Activated CD4-positive, alpha-beta T cell treated with anti-CD3 and anti-CD28 coated beads, Interleukin-2, amount 50 U/mL, for 16 hours (primary cell): ENCODE measurements at regions not wholly inside any gene's neighbourhood (a gene's known extent, or its start where the extent isn't known, plus 50 kb on each side); places are given as distances from the start of the nearest gene placed in this dataset.

ENCODE experiments used
- DNase-seq: peaks from one replicate; pipeline ENCODE4 v3.0.0-alpha.2; 2020

DNA sequence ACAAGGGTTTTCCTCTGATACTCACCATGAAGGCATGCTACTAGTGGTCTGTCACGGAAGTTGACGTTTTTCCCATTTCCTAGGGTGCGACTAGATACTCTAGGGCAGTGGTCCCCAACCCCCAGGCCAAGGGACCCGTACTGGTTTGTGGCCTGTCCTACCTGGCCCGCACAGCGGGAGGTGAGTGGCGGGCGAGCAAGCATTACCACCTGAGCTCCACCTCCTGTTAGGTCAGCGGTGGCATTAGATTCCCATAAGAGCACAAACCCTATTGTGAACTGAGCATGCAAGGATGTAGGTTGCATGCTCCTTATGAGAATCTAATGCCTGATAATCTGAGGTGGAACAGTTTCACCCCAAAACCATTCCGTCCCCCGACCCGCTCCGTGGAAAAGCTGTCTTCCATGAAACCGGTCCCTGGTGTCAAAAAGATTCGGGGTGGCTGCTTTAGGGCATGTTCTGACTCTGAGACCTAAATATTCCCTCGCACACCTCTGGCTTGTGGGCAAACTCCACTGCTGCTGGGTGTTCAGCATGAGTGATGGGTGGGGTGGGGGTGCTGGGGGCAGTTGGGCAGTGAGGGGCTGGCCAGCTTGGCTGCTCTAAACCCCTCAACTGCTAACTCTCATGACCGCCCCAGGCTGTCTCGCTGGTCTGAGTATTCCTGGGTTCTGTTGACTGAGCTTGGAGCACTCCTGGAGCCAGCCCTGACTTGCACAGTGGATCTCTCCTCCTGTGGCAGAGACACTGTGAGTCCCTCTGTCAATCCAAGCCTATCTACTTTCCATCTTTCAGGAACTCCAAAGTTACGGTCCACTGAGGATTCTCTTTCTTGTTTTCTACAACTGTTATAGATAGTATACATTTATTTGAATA lies 78.3 kb upstream of the NEK6 start:
- no peak for DNase-seq

- DNase-seq, result no peak
Observed at GRCh38 chr9:124180557-124180956, 77.2 kb upstream of the NEK6 start.

DNA sequence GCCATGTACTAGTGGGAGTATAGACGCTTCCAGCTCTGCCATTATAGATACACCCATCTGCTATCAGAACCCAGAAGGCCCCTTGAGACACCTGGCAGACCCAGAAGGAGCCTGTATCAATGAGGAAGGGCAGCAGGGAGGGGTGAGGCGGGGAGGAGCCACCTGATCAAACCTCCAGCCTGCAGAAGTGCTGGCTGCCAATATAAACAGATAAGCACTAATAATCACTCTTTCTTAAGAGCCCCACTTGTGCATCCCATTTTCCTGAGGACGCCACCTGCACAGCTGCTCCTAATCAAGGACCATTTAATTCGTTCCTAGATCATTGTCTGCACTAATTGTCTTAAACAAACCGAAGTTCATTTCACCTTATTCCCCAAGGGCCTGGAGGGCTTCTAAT lies 75.0 kb upstream of the NEK6 start:
- DNase-seq, result no peak

- no peak for DNase-seq
Observed at GRCh38 chr9:124183772-124184171, 74.0 kb upstream of the NEK6 start.

GRCh38 chr9:124185413-124185812 lies 72.3 kb upstream of the NEK6 start:
- DNase-seq, result no peak

DNA sequence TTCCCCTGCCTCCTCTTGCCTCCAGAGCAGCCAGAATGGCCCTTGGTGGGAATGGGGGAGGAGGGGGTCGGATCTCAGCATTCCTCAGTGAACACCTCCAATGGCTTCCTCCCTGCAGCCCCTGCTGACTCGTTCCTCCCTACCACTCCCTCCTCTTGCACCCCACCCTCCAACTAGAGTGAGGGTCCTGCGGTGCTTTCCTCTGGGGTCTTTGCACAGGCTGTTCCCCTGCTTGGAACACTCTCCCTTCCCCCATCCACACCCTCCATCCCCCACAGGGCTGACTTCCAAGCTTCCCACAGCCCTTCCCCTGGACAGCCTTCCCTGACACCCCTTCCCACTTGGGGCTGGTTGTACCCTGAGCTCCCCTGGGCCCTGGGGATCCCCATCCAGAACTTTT lies 70.4 kb upstream of the NEK6 start:
- DNase-seq, result no peak

- no peak for DNase-seq
Observed at GRCh38 chr9:124188331-124189110, 69.2 kb upstream of the NEK6 start.

GRCh38 chr9:124190761-124191160 lies 67.0 kb upstream of the NEK6 start:
- DNase-seq, result no peak

GRCh38 chr9:124191691-124192395 lies 65.9 kb upstream of the NEK6 start:
- DNase-seq, result no peak

DNA sequence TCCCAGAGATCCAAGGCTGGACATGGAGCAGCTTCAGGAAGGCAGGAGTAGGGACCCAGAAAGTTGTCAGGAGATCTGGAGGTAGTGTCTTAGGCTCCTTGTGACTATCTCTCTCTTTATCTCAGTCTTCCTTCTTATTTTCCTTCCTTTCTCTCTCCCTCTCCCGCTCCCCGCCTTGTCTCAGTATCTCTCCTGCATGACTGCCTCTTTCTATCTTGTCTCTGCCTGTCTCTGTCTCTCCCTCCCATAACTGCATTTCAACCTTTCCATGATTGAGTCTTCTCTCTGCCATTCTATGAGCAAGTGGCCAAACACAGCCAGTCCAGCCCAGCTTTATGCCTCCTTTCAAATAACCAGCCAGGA lies 61.0 kb upstream of the NEK6 start:
- no peak for DNase-seq

DNA sequence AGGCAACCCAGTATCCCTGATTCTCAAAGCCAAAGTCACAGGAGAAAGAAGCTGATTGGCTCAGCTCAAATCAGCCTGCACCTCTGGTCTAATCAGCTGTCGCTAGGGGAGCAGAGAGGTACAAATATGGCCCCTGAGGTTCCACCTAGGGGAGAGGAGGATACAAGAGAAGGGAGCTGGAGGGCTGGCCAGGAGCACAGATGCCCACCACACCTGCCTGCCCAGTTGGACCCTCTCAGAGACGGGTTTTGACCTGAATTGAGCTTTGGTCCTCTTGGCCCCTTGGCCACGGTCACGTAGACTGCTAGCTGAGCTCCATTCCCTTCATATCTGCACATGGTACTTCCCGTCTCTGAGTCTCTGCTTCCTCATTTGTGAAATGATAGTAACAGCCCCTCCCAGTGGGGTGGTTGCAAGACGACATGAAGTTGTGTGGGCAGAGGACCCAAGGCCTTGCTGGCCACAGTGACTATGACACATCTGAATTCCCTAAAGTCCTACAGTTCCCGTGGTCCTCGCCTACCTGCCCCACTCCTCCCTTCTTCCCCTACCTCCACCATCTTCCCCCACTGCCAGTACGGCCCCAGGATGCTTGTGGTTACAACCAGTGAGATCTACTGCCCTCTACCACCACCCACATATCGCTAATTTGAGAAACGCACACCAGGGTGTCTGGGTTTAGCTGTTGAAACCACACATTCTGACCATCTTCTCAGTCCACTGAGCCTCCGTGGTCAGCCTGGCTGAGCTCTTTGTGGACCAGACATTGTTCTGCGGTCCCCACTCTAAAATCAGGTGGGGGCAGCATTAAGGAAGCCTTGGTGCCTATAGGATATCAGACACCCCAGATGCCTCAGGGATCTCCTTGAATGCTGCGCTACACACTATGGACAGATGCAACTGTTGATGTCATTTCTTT lies 60.3 kb upstream of the NEK6 start:
- DNase-seq, result no peak

DNA sequence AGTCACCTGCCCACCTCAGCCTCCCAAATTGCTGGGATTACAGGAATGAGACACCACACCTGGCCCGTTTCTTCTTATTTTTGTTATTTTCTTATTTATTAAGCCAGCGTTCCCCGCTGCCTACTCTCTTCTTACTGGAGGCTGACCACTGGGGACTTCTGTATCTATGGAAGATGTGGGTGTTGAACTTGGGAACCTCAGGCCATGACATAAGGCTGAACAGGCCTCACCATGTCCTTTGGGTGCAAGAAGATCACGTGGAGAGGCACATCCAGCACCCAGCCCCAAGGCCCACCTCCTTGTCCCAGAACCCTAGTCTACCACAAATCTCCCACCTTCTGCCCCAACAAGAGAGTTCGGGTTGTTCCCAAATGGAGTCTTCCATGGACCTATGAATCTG lies 59.4 kb upstream of the NEK6 start:
- no peak for DNase-seq

GRCh38 chr9:124198948-124199347 lies 58.8 kb upstream of the NEK6 start:
- DNase-seq, result no peak

GRCh38 chr9:124199474-124199873 lies 58.3 kb upstream of the NEK6 start:
- no peak for DNase-seq

- peak; percentile 96 for DNase-seq
Observed at GRCh38 chr9:124202447-124202971, 55.2 kb upstream of the NEK6 start.

- DNase-seq, result no peak
Observed at GRCh38 chr9:124205686-124206352, 51.9 kb upstream of the NEK6 start.

DNA sequence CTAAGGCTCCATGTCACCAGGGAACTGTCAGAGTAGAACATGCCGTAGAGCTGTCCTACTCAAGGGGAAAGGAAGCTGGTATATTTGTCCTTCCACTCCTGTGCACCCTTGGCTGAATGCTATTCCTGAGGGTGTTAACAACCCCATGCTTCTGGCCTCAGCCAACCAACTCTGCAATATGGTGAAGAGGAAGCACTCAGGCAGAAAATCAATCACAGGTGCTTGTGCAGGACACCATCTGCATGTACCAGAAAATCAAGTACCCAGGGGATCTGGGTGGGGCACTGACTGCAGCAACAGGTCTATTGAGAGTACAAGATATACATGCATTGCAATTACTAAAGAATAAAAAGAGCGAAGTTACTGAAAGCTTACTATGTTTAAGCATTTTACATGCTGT lies 51.4 kb upstream of the NEK6 start:
- DNase-seq, result no peak
